NB4 (cell line): ENCODE measurements at regions not wholly inside any gene's neighbourhood (a gene's known extent, or its start where the extent isn't known, plus 50 kb on each side); places are given as distances from the start of the nearest gene placed in this dataset.

Experiments used
- CTCF ChIP-seq: IDR thresholded peaks from one replicate; pipeline ENCODE4 v1.5.1; 2012; ENCODE audit warnings: low read depth, low read length
- MAX ChIP-seq: IDR thresholded peaks from 2 replicates; pipeline ENCODE4 v1.6.1; 2011; ENCODE audit warnings: low read depth, low read length
- POLR2A ChIP-seq: IDR thresholded peaks from 2 replicates; pipeline ENCODE4 v1.6.1; 2011; ENCODE audit warnings: mild to moderate bottlenecking; ENCODE audit not compliant: insufficient read length; ENCODE audit errors: extremely low read depth

GRCh38 chr3:113062705-113063104, 71.9 kb downstream of the GTPBP8 start:
- TF ChIP-seq CTCF (no peak), POLR2A (no peak), MAX (no peak)
